ENCODE measurements at regions not wholly inside any gene's neighbourhood (a gene's known extent, or its start where the extent isn't known, plus 50 kb on each side); places are given as distances from the start of the nearest gene placed in this dataset.

GRCh38 chr2:182597570-182598295, 118.3 kb upstream of the DNAJC10 start:
- TF ChIP-seq RAD21 (IDR thresholded peaks at IDR 0.05; ENCODE audit: low read depth) (no peak), TCF12 (IDR thresholded peaks at IDR 0.05; ENCODE audit: low read depth) (no peak), EGR1 (IDR thresholded peaks at IDR 0.05) (no peak), TAF1 (IDR thresholded peaks at IDR 0.05; ENCODE audit: low read depth) (no peak), YY1 (IDR thresholded peaks at IDR 0.05; ENCODE audit: low read depth) (no peak), FOXM1 (IDR thresholded peaks at IDR 0.05; ENCODE audit: borderline replicate concordance, low read depth) (no peak), EP300 (IDR thresholded peaks at IDR 0.05; ENCODE audit: borderline replicate concordance) (no peak), REST (IDR thresholded peaks at IDR 0.05; ENCODE audit: low read depth) (no peak), CEBPB (IDR thresholded peaks at IDR 0.05) (no peak)
- TF ChIP-seq, protein P1, sequence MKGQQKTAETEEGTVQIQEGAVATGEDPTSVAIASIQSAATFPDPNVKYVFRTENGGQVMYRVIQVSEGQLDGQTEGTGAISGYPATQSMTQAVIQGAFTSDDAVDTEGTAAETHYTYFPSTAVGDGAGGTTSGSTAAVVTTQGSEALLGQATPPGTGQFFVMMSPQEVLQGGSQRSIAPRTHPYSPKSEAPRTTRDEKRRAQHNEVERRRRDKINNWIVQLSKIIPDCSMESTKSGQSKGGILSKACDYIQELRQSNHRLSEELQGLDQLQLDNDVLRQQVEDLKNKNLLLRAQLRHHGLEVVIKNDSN (IDR thresholded peaks at IDR 0.05), result no peak
- TF ChIP-seq, protein P2, sequence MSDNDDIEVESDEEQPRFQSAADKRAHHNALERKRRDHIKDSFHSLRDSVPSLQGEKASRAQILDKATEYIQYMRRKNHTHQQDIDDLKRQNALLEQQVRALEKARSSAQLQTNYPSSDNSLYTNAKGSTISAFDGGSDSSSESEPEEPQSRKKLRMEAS (IDR thresholded peaks at IDR 0.05), result no peak

All from Ishikawa (cell line).